Renal cortical epithelial cell (primary cell): ENCODE measurements at regions not wholly inside any gene's neighbourhood (a gene's known extent, or its start where the extent isn't known, plus 50 kb on each side); places are given as distances from the start of the nearest gene placed in this dataset.

Experiments
- DNase-seq: peaks from one replicate; pipeline ENCODE4 v3.0.0-alpha.2; 2011; ENCODE audit warnings: low read depth

- DNase-seq = no peak
Measured at GRCh38 chr13:60282708-60283107, 114.3 kb upstream of the TDRD3 start.

- DNase-seq = no peak
Measured at GRCh38 chr13:60286707-60287106, 110.3 kb upstream of the TDRD3 start.

- DNase-seq = no peak
Measured at GRCh38 chr13:60288569-60288968, 108.5 kb upstream of the TDRD3 start.

- no peak for DNase-seq
Measured at GRCh38 chr13:60303166-60303565, 93.9 kb upstream of the TDRD3 start.

- no peak for DNase-seq
Measured at GRCh38 chr13:60311527-60311926, 85.5 kb upstream of the TDRD3 start.

GRCh38 chr13:60312851-60313505 is 84.0 kb upstream of the TDRD3 start:
- peak; percentile 50 for DNase-seq

GRCh38 chr13:60318186-60318585 is 78.8 kb upstream of the TDRD3 start:
- no peak for DNase-seq

GRCh38 chr13:60324131-60324530 is 72.9 kb upstream of the TDRD3 start:
- peak; percentile 76 for DNase-seq

GRCh38 chr13:60326273-60326672 is 70.7 kb upstream of the TDRD3 start:
- DNase-seq = no peak

GRCh38 chr13:60327511-60327910 is 69.5 kb upstream of the TDRD3 start:
- peak; percentile 79 for DNase-seq

- peak; percentile 21 for DNase-seq
Measured at GRCh38 chr13:60328073-60328472, 68.9 kb upstream of the TDRD3 start.

GRCh38 chr13:60329221-60329923 is 67.6 kb upstream of the TDRD3 start:
- DNase-seq = peak; percentile 52

- DNase-seq = no peak
Measured at GRCh38 chr13:60331249-60332012, 65.6 kb upstream of the TDRD3 start.

GRCh38 chr13:60332682-60333081 is 64.3 kb upstream of the TDRD3 start:
- no peak for DNase-seq

- no peak for DNase-seq
Measured at GRCh38 chr13:60334310-60334709, 62.7 kb upstream of the TDRD3 start.

- DNase-seq = peak; percentile 47
Measured at GRCh38 chr13:60335531-60335930, 61.5 kb upstream of the TDRD3 start.

- no peak for DNase-seq
Measured at GRCh38 chr13:60338754-60339153, 58.3 kb upstream of the TDRD3 start.

- no peak for DNase-seq
Measured at GRCh38 chr13:60343978-60344377, 53.0 kb upstream of the TDRD3 start.

GRCh38 chr13:60347174-60347573 is 49.8 kb upstream of the TDRD3 start:
- DNase-seq = no peak
